ENCODE measurements at regions not wholly inside any gene's neighbourhood (a gene's known extent, or its start where the extent isn't known, plus 50 kb on each side); places are given as distances from the start of the nearest gene placed in this dataset.

DNA sequence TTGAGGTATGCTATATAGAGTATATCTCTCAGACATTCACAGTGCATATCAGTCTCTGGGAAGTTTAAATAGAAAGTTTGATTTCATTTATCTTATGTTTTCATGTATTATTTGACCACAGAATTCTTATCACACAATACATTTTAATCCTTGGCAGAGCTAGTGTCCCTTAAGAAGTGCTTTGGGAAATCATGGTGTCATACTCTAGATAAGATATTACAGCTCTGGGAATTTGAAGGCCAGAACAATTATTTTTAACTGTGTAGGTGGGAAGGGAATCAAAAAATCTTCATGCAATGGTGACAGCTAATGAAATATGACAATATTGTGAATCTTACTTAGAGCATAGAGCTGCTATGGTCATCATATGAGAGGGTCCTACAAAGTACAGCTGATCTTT is 451.3 kb upstream of the FAM98A start:
- H3K27ac Mint-ChIP-seq (ENCODE audit: unreplicated experiment), result no peak overlapping the region
- FAIRE-seq, result no peak

GRCh38 chr2:34045101-34045655 is 446.1 kb upstream of the FAM98A start:
- H3K9me3 Mint-ChIP-seq (ENCODE audit: unreplicated experiment), result no peaks in the 10 kb centered on the region
- TF ChIP-seq, protein P1, sequence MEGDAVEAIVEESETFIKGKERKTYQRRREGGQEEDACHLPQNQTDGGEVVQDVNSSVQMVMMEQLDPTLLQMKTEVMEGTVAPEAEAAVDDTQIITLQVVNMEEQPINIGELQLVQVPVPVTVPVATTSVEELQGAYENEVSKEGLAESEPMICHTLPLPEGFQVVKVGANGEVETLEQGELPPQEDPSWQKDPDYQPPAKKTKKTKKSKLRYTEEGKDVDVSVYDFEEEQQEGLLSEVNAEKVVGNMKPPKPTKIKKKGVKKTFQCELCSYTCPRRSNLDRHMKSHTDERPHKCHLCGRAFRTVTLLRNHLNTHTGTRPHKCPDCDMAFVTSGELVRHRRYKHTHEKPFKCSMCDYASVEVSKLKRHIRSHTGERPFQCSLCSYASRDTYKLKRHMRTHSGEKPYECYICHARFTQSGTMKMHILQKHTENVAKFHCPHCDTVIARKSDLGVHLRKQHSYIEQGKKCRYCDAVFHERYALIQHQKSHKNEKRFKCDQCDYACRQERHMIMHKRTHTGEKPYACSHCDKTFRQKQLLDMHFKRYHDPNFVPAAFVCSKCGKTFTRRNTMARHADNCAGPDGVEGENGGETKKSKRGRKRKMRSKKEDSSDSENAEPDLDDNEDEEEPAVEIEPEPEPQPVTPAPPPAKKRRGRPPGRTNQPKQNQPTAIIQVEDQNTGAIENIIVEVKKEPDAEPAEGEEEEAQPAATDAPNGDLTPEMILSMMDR (IDR thresholded peaks at IDR 0.05; ENCODE audit: insufficient read depth, low read depth, low read length), result no peak
- no peak for TF ChIP-seq EZH2 (IDR thresholded peaks at IDR 0.05; ENCODE audit: insufficient read depth, low read length)
- no peak for FAIRE-seq
- no peaks in the 10 kb centered on the region for H3K36me3 ChIP-seq (ENCODE audit: insufficient read depth, low read length)
- H3K27ac ChIP-seq (ENCODE audit: low read depth, low read length), result no peak overlapping the region
- H3K4me3 ChIP-seq (ENCODE audit: insufficient read depth, low read depth, low read length), result no peak overlapping the region
- H3K4me1 ChIP-seq (ENCODE audit: insufficient read depth, low read length), result no peaks in the 10 kb centered on the region
- no peak overlapping the region for H3K27ac Mint-ChIP-seq (ENCODE audit: unreplicated experiment)
- no peaks in the 10 kb centered on the region for H3K9me3 ChIP-seq (ENCODE audit: insufficient read depth, low read depth, low read length)
- H3K27me3 ChIP-seq (ENCODE audit: insufficient read depth, low read length), result no peaks in the 10 kb centered on the region
- no peak overlapping the region for H3K4me3 Mint-ChIP-seq (ENCODE audit: unreplicated experiment)
- no peak overlapping the region for H3K9ac ChIP-seq (ENCODE audit: low read length)
- no peak overlapping the region for H2AFZ ChIP-seq (ENCODE audit: low read depth, low read length)
- H4K20me1 ChIP-seq (ENCODE audit: insufficient read depth, low read length), result no peaks in the 10 kb centered on the region
- H3K27me3 Mint-ChIP-seq (ENCODE audit: low read depth, unreplicated experiment), result no peaks in the 10 kb centered on the region
- DNase-seq (ENCODE audit: low read depth), result no peak
- H3K4me2 ChIP-seq (ENCODE audit: low read length), result no peak overlapping the region
- H3K79me2 ChIP-seq (ENCODE audit: insufficient read depth, low read length), result no peaks in the 10 kb centered on the region
- peaks cover 6% of the 10 kb centered on the region for H3K4me1 Mint-ChIP-seq (ENCODE audit: low read depth, unreplicated experiment)
- no peaks in the 10 kb centered on the region for H3K36me3 Mint-ChIP-seq (ENCODE audit: low read depth, unreplicated experiment)

More for the DNA sequence above, 451.3 kb upstream of the FAM98A start:
- TF ChIP-seq, protein P1 (IDR thresholded peaks at IDR 0.05; ENCODE audit: insufficient read depth, low read depth, low read length), result no peak
- no peak for TF ChIP-seq EZH2 (IDR thresholded peaks at IDR 0.05; ENCODE audit: insufficient read depth, low read length)
- Mint-ChIP-seq H3K9me3 (ENCODE audit: unreplicated experiment) (no peaks in the 10 kb centered on the region), H3K4me1 (ENCODE audit: low read depth, unreplicated experiment) (peaks cover 6% of the 10 kb centered on the region), H3K36me3 (ENCODE audit: low read depth, unreplicated experiment) (no peaks in the 10 kb centered on the region), H3K27me3 (ENCODE audit: low read depth, unreplicated experiment) (no peaks in the 10 kb centered on the region), H3K4me3 (ENCODE audit: unreplicated experiment) (no peak overlapping the region)
- H3K9me3 ChIP-seq (ENCODE audit: insufficient read depth, low read depth, low read length), result no peaks in the 10 kb centered on the region
- H3K27ac ChIP-seq (ENCODE audit: low read depth, low read length), result no peak overlapping the region
- no peak overlapping the region for H2AFZ ChIP-seq (ENCODE audit: low read depth, low read length)
- no peak overlapping the region for H3K9ac ChIP-seq (ENCODE audit: low read length)
- no peak for DNase-seq (ENCODE audit: low read depth)
- H3K4me1 ChIP-seq (ENCODE audit: insufficient read depth, low read length), result no peaks in the 10 kb centered on the region
- H3K4me3 ChIP-seq (ENCODE audit: insufficient read depth, low read depth, low read length), result no peak overlapping the region
- H3K27me3 ChIP-seq (ENCODE audit: insufficient read depth, low read length), result no peaks in the 10 kb centered on the region
- H3K36me3 ChIP-seq (ENCODE audit: insufficient read depth, low read length), result no peaks in the 10 kb centered on the region
- H3K79me2 ChIP-seq (ENCODE audit: insufficient read depth, low read length), result no peaks in the 10 kb centered on the region
- H4K20me1 ChIP-seq (ENCODE audit: insufficient read depth, low read length), result no peaks in the 10 kb centered on the region
- no peak overlapping the region for H3K4me2 ChIP-seq (ENCODE audit: low read length)

GRCh38 chr2:34037886-34038285 is 438.8 kb upstream of the FAM98A start:
- no peak overlapping the region for H3K4me3 Mint-ChIP-seq (ENCODE audit: unreplicated experiment)
- no peaks in the 10 kb centered on the region for H3K36me3 Mint-ChIP-seq (ENCODE audit: low read depth, unreplicated experiment)
- Histone ChIP-seq H3K36me3 (ENCODE audit: insufficient read depth, low read length) (no peaks in the 10 kb centered on the region), H2AFZ (ENCODE audit: low read depth, low read length) (no peak overlapping the region), H3K4me2 (ENCODE audit: low read length) (no peak overlapping the region), H3K27ac (ENCODE audit: low read depth, low read length) (no peak overlapping the region), H3K9ac (ENCODE audit: low read length) (no peak overlapping the region), H3K27me3 (ENCODE audit: insufficient read depth, low read length) (no peaks in the 10 kb centered on the region), H3K9me3 (ENCODE audit: insufficient read depth, low read depth, low read length) (no peaks in the 10 kb centered on the region), H3K4me1 (ENCODE audit: insufficient read depth, low read length) (no peaks in the 10 kb centered on the region), H3K4me3 (ENCODE audit: insufficient read depth, low read depth, low read length) (no peak overlapping the region), H4K20me1 (ENCODE audit: insufficient read depth, low read length) (no peaks in the 10 kb centered on the region), H3K79me2 (ENCODE audit: insufficient read depth, low read length) (no peaks in the 10 kb centered on the region)
- no peak overlapping the region for H3K27ac Mint-ChIP-seq (ENCODE audit: unreplicated experiment)
- FAIRE-seq, result no peak
- H3K27me3 Mint-ChIP-seq (ENCODE audit: low read depth, unreplicated experiment), result no peaks in the 10 kb centered on the region
- no peaks in the 10 kb centered on the region for H3K4me1 Mint-ChIP-seq (ENCODE audit: low read depth, unreplicated experiment)
- no peaks in the 10 kb centered on the region for H3K9me3 Mint-ChIP-seq (ENCODE audit: unreplicated experiment)
- no peak for DNase-seq (ENCODE audit: low read depth)
- TF ChIP-seq EZH2 (IDR thresholded peaks at IDR 0.05; ENCODE audit: insufficient read depth, low read length), result no peak
- TF ChIP-seq, protein P1 (IDR thresholded peaks at IDR 0.05; ENCODE audit: insufficient read depth, low read depth, low read length), result no peak
